NCI-H1417 (cell line): ENCODE measurements at regions not wholly inside any gene's neighbourhood (a gene's known extent, or its start where the extent isn't known, plus 50 kb on each side); places are given as distances from the start of the nearest gene placed in this dataset.

ENCODE experiments used
- DNase-seq, 3 experiments: peaks; one replicate each; lab custom pipeline; 2025; lab: John Stamatoyannopoulos, UW

GRCh38 chr3:106750092-106750491, 627.1 kb upstream of the CCDC54 start:
- DNase-seq = no peak

GRCh38 chr3:106755336-106755735, 621.9 kb upstream of the CCDC54 start:
- no peak for DNase-seq

- no peak for DNase-seq
These were observed 620.3 kb upstream of the CCDC54 start for GRCh38 chr3:106756901-106757300.

GRCh38 chr3:106758459-106758858, 618.8 kb upstream of the CCDC54 start:
- DNase-seq = no peak

GRCh38 chr3:106759731-106760130, 617.5 kb upstream of the CCDC54 start:
- DNase-seq = no peak

- DNase-seq = peak in 1 of 3 experiments; percentile 8
These were observed 611.9 kb upstream of the CCDC54 start for GRCh38 chr3:106765342-106765741.

- DNase-seq = peak in 2 of 3 experiments; percentile 31 to 87
These were observed 608.2 kb upstream of the CCDC54 start for GRCh38 chr3:106768941-106769480.

- DNase-seq = no peak
These were observed 603.4 kb upstream of the CCDC54 start for GRCh38 chr3:106773795-106774194.

- no peak for DNase-seq
These were observed 594.0 kb upstream of the CCDC54 start for GRCh38 chr3:106783231-106783630.

- DNase-seq = no peak
These were observed 588.0 kb upstream of the CCDC54 start for GRCh38 chr3:106789276-106789675.

GRCh38 chr3:106792716-106793115, 584.5 kb upstream of the CCDC54 start:
- DNase-seq = no peak

- DNase-seq = no peak
These were observed 582.8 kb upstream of the CCDC54 start for GRCh38 chr3:106794442-106794841.

- DNase-seq = no peak
These were observed 581.7 kb upstream of the CCDC54 start for GRCh38 chr3:106795553-106795952.

- DNase-seq = no peak
These were observed 579.8 kb upstream of the CCDC54 start for GRCh38 chr3:106797461-106797860.

GRCh38 chr3:106805625-106806024, 571.6 kb upstream of the CCDC54 start:
- no peak for DNase-seq

- no peak for DNase-seq
These were observed 570.3 kb upstream of the CCDC54 start for GRCh38 chr3:106806964-106807363.

GRCh38 chr3:106809041-106809440, 568.2 kb upstream of the CCDC54 start:
- DNase-seq = peak in 1 of 3 experiments; percentile 47

GRCh38 chr3:106809623-106810299, 567.5 kb upstream of the CCDC54 start:
- peak in 2 of 3 experiments; percentile 58 to 91 for DNase-seq

- DNase-seq = no peak
These were observed 566.9 kb upstream of the CCDC54 start for GRCh38 chr3:106810300-106810875.

- no peak for DNase-seq
These were observed 565.9 kb upstream of the CCDC54 start for GRCh38 chr3:106811376-106811775.

- DNase-seq = no peak
These were observed 563.5 kb upstream of the CCDC54 start for GRCh38 chr3:106813742-106814141.

- DNase-seq = peak in 2 of 3 experiments; percentile 11 to 74
These were observed 563.0 kb upstream of the CCDC54 start for GRCh38 chr3:106814231-106814630.

GRCh38 chr3:106816838-106817237, 560.4 kb upstream of the CCDC54 start:
- DNase-seq = no peak

GRCh38 chr3:106817706-106818105, 559.5 kb upstream of the CCDC54 start:
- no peak for DNase-seq
